ENCODE measurements at regions not wholly inside any gene's neighbourhood (a gene's known extent, or its start where the extent isn't known, plus 50 kb on each side); places are given as distances from the start of the nearest gene placed in this dataset.
"Not testable (repeated sequence)": the region's sequence is repeated elsewhere in the genome, so short reads cannot be mapped to it uniquely, and the experiment has no call there.

GRCh38 chr5:130436430-130436829 lies 532.2 kb downstream of the CHSY3 start:
- no peak for DNase-seq

- no peak for DNase-seq
Observed at GRCh38 chr5:130427222-130427955, 523.1 kb downstream of the CHSY3 start.

GRCh38 chr5:130425424-130425823 lies 521.2 kb downstream of the CHSY3 start:
- DNase-seq, result no peak

GRCh38 chr5:130424341-130424740 lies 520.1 kb downstream of the CHSY3 start:
- DNase-seq, result no peak

GRCh38 chr5:130402906-130403305 lies 498.6 kb downstream of the CHSY3 start:
- DNase-seq, result no peak

GRCh38 chr5:130400091-130400490 lies 495.8 kb downstream of the CHSY3 start:
- DNase-seq, result peak; percentile 9

- no peak for DNase-seq
Observed at GRCh38 chr5:130398825-130399224, 494.6 kb downstream of the CHSY3 start.

GRCh38 chr5:130397727-130398126 lies 493.5 kb downstream of the CHSY3 start:
- not testable (repeated sequence) for DNase-seq

- DNase-seq, result no peak
Observed at GRCh38 chr5:130397132-130397531, 492.9 kb downstream of the CHSY3 start.

GRCh38 chr5:130391727-130392264 lies 487.5 kb downstream of the CHSY3 start:
- not testable (repeated sequence) for DNase-seq

GRCh38 chr5:130386155-130386554 lies 481.9 kb downstream of the CHSY3 start:
- no peak for DNase-seq

- no peak for DNase-seq
Observed at GRCh38 chr5:130385656-130386055, 481.4 kb downstream of the CHSY3 start.

- DNase-seq, result no peak
Observed at GRCh38 chr5:130365956-130366355, 461.7 kb downstream of the CHSY3 start.

GRCh38 chr5:130350131-130350530 lies 445.9 kb downstream of the CHSY3 start:
- DNase-seq, result no peak

- DNase-seq, result peak; percentile 56
Observed at GRCh38 chr5:130337179-130337888, 433.1 kb downstream of the CHSY3 start.

- no peak for DNase-seq
Observed at GRCh38 chr5:130335117-130335516, 430.9 kb downstream of the CHSY3 start.

GRCh38 chr5:130333089-130333488 lies 428.8 kb downstream of the CHSY3 start:
- DNase-seq, result peak; percentile 31

- DNase-seq, result no peak
Observed at GRCh38 chr5:130331332-130331731, 427.1 kb downstream of the CHSY3 start.

- no peak for DNase-seq
Observed at GRCh38 chr5:130324953-130325671, 420.8 kb downstream of the CHSY3 start.

- no peak for DNase-seq
Observed at GRCh38 chr5:130323804-130324454, 419.7 kb downstream of the CHSY3 start.

GRCh38 chr5:130321931-130322330 lies 417.7 kb downstream of the CHSY3 start:
- no peak for DNase-seq

- DNase-seq, result no peak
Observed at GRCh38 chr5:130316971-130317680, 412.9 kb downstream of the CHSY3 start.

Data from EL (cell line).